OCI-LY1 (cell line): ENCODE measurements at regions not wholly inside any gene's neighbourhood (a gene's known extent, or its start where the extent isn't known, plus 50 kb on each side); places are given as distances from the start of the nearest gene placed in this dataset.

Source experiments
- EZH2 ChIP-seq: fragments of 200-600 bp; sonication (generic), shearing (Covaris generic); IDR thresholded peaks from 2 replicates; pipeline ENCODE4 v1.8.0; 2017; ENCODE audit warnings: borderline replicate concordance, mixed run types, mild to moderate bottlenecking, antibody characterized with exemption, low read length, moderate library complexity, mixed read lengths
- TF ChIP-seq, protein P1 (sequence below): fragments of 200-600 bp; sonication (generic), shearing (Covaris generic); IDR thresholded peaks from 2 replicates; pipeline ENCODE4 v1.5.1; 2017; ENCODE audit warnings: mild to moderate bottlenecking, antibody characterized with exemption, low read length, moderate library complexity, mixed read lengths

DNA sequence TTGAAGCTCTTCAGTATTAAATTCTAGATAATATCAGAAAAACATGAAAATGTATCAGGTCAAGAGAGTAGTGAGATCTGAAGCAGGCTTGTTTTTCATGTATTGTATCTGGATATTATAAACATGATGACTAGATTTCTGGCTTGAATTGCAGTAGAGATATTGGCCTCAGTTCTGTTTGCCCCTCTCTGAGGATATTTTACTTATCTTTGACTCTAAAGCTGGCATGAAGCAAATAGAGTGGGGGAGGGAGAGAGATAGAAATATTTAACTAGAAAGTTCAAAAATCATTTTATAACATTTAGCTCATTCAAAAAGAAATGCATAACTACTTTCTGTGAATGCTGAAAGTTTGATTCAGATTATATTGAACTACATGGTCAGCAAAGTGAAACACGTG, 929.7 kb upstream of the KCND2 start:
- TF ChIP-seq, protein P1, sequence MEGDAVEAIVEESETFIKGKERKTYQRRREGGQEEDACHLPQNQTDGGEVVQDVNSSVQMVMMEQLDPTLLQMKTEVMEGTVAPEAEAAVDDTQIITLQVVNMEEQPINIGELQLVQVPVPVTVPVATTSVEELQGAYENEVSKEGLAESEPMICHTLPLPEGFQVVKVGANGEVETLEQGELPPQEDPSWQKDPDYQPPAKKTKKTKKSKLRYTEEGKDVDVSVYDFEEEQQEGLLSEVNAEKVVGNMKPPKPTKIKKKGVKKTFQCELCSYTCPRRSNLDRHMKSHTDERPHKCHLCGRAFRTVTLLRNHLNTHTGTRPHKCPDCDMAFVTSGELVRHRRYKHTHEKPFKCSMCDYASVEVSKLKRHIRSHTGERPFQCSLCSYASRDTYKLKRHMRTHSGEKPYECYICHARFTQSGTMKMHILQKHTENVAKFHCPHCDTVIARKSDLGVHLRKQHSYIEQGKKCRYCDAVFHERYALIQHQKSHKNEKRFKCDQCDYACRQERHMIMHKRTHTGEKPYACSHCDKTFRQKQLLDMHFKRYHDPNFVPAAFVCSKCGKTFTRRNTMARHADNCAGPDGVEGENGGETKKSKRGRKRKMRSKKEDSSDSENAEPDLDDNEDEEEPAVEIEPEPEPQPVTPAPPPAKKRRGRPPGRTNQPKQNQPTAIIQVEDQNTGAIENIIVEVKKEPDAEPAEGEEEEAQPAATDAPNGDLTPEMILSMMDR, result no peak
- no peak for TF ChIP-seq EZH2
